ENCODE measurements at regions not wholly inside any gene's neighbourhood (a gene's known extent, or its start where the extent isn't known, plus 50 kb on each side); places are given as distances from the start of the nearest gene placed in this dataset.
"Not testable (repeated sequence)": the region's sequence is repeated elsewhere in the genome, so short reads cannot be mapped to it uniquely, and the experiment has no call there.

GRCh38 chr6:67787119-67787518, 848.0 kb upstream of the ADGRB3 start:
- TF ChIP-seq CTCF (IDR thresholded peaks at IDR 0.05; ENCODE audit: low read length); EZH2phosphoT487 (IDR thresholded peaks at IDR 0.05; ENCODE audit: low read length); EZH2 (optimal IDR thresholded peaks at IDR 0.05; ENCODE audit: low read depth, low read length): not testable (repeated sequence)
